Effector memory CD8-positive, alpha-beta T cell (primary cell): ENCODE measurements at regions not wholly inside any gene's neighbourhood (a gene's known extent, or its start where the extent isn't known, plus 50 kb on each side); places are given as distances from the start of the nearest gene placed in this dataset.
A peak's percentile ranks its signal among the peaks of the same experiment; 100 is the strongest.

Source experiments
- ATAC-seq: fragments of 150-1000 bp; cut with Tn5 transposase; replicated peaks from 2 replicates; pipeline ENCODE4 v1.10.0; 2021; ENCODE audit warnings: mild to moderate bottlenecking, moderate library complexity
- DNase-seq, 3 experiments: peaks; one replicate each; pipeline ENCODE4 v3.0.0; 2021
- H3K27ac Mint-ChIP-seq, 2 donors: one replicate each; pipeline ENCODE4 v1.8.0; 2022; ENCODE audit warnings: mild to moderate bottlenecking in 2 of 2, mixed read lengths in 2 of 2, moderate library complexity in 2 of 2
- H3K27me3 Mint-ChIP-seq, 2 donors: one replicate each; pipeline ENCODE4 v1.8.0; 2022; ENCODE audit warnings: mixed read lengths in 2 of 2
- H3K36me3 Mint-ChIP-seq: one replicate; pipeline ENCODE4 v1.8.0; 2022; ENCODE audit warnings: mild to moderate bottlenecking, moderate library complexity, mixed read lengths; ENCODE audit not compliant: insufficient read depth
- H3K4me1 Mint-ChIP-seq, 2 donors: one replicate each; pipeline ENCODE4 v1.8.0; 2022; ENCODE audit warnings: low read depth in 2 of 2, mixed read lengths in 2 of 2
- H3K4me3 Mint-ChIP-seq, 2 donors: one replicate each; pipeline ENCODE4 v1.8.0; 2022; ENCODE audit warnings: mild to moderate bottlenecking in 2 of 2, mixed read lengths in 2 of 2, moderate library complexity in 2 of 2
- H3K9me3 Mint-ChIP-seq, 2 donors: one replicate each; pipeline ENCODE4 v1.8.0; 2022; ENCODE audit warnings: mixed read lengths in 2 of 2

DNA sequence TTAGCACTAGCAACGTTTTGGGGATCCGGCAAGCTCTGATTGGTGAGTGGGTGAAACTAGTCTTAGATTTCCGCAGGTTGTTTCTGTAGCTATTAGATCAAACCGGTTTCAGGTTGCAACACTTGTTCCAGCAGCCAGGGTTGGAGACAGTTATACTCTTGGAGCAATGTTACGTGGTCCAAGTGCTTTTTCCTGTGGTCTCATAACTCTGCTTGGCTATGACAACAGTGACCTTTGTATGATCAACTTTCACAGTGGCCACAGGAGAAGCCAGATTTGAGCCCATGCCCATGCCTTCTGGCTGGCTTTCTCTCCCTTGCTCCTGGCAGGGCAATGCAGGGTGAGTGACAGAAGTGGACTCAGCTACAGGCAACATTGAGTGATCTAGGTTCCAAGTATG, 84.5 kb upstream of the TAF1B start:
- Mint-ChIP-seq H3K9me3 (no peaks in the 10 kb centered on the region), H3K27ac (no peak overlapping the region), H3K4me3 (no peak overlapping the region), H3K27me3 (no peaks in the 10 kb centered on the region), H3K4me1 (peaks cover 32 to 38% of the 10 kb centered on the region in 2 donors), H3K36me3 (peaks cover 7% of the 10 kb centered on the region)
- DNase-seq, result no peak
- no peak for ATAC-seq

- ATAC-seq (no peak), DNase-seq (no peak)
- H3K4me3 Mint-ChIP-seq, result no peak overlapping the region
- no peaks in the 10 kb centered on the region for H3K27me3 Mint-ChIP-seq
- H3K36me3 Mint-ChIP-seq, result peaks cover 3% of the 10 kb centered on the region
- peaks cover 28 to 29% of the 10 kb centered on the region in 2 donors for H3K4me1 Mint-ChIP-seq
- no peaks in the 10 kb centered on the region for H3K9me3 Mint-ChIP-seq
- peak overlapping the region; percentile 51 to 62 for H3K27ac Mint-ChIP-seq
Observed at GRCh38 chr2:9760069-9760901, 83.0 kb upstream of the TAF1B start.

GRCh38 chr2:9760902-9761228, 82.4 kb upstream of the TAF1B start:
- Mint-ChIP-seq H3K36me3 (peaks cover 3% of the 10 kb centered on the region), H3K9me3 (no peaks in the 10 kb centered on the region), H3K4me1 (peaks cover 26% of the 10 kb centered on the region in 2 donors), H3K27ac (peak overlapping the region; percentile 51 to 62), H3K4me3 (no peak overlapping the region), H3K27me3 (no peaks in the 10 kb centered on the region)
- ATAC-seq (no peak), DNase-seq (no peak)

DNA sequence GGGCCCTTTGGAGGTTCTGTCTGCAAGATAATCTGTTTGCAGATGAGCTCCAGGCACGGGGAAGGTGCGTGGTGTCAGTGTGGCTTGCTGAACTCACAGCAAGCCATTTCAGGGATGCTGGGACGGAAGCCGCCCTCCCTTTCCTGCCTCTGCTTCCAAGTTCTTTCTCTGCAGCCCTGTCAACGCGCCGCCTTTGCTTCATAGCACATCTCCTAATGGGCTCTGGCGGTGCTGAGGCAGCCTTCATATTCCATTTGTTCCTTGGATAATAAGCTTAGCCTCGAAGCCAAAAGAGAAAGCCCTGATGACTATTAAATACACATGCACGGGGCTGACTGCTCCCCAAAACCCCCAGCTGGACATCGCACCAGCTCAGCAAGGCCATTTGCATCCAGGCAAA, 81.7 kb upstream of the TAF1B start:
- Mint-ChIP-seq H3K27ac (no peak overlapping the region), H3K27me3 (no peaks in the 10 kb centered on the region), H3K4me3 (no peak overlapping the region), H3K4me1 (peaks cover 26% of the 10 kb centered on the region in 2 donors), H3K36me3 (peaks cover 3% of the 10 kb centered on the region), H3K9me3 (no peaks in the 10 kb centered on the region)
- DNase-seq (no peak), ATAC-seq (no peak)

GRCh38 chr2:9762164-9762563, 81.1 kb upstream of the TAF1B start:
- DNase-seq (no peak), ATAC-seq (no peak)
- H3K27me3 Mint-ChIP-seq, result no peaks in the 10 kb centered on the region
- H3K27ac Mint-ChIP-seq, result no peak overlapping the region
- no peak overlapping the region for H3K4me3 Mint-ChIP-seq
- H3K36me3 Mint-ChIP-seq, result peaks cover 3% of the 10 kb centered on the region
- no peaks in the 10 kb centered on the region for H3K9me3 Mint-ChIP-seq
- H3K4me1 Mint-ChIP-seq, result peaks cover 25% of the 10 kb centered on the region in 2 donors

GRCh38 chr2:9762941-9763340, 80.3 kb upstream of the TAF1B start:
- ATAC-seq, result no peak
- H3K4me1 Mint-ChIP-seq, result peaks cover 21 to 23% of the 10 kb centered on the region in 2 donors
- no peak overlapping the region for H3K27ac Mint-ChIP-seq
- H3K27me3 Mint-ChIP-seq, result no peaks in the 10 kb centered on the region
- H3K9me3 Mint-ChIP-seq, result no peaks in the 10 kb centered on the region
- DNase-seq, result no peak
- H3K36me3 Mint-ChIP-seq, result peaks cover 3% of the 10 kb centered on the region
- H3K4me3 Mint-ChIP-seq, result no peak overlapping the region

- Mint-ChIP-seq H3K4me1 (peaks cover 21 to 23% of the 10 kb centered on the region in 2 donors), H3K27me3 (no peaks in the 10 kb centered on the region), H3K9me3 (no peaks in the 10 kb centered on the region), H3K27ac (no peak overlapping the region), H3K36me3 (peaks cover 3% of the 10 kb centered on the region), H3K4me3 (no peak overlapping the region)
- ATAC-seq (no peak), DNase-seq (no peak)
Observed at GRCh38 chr2:9763356-9764152, 79.7 kb upstream of the TAF1B start.

DNA sequence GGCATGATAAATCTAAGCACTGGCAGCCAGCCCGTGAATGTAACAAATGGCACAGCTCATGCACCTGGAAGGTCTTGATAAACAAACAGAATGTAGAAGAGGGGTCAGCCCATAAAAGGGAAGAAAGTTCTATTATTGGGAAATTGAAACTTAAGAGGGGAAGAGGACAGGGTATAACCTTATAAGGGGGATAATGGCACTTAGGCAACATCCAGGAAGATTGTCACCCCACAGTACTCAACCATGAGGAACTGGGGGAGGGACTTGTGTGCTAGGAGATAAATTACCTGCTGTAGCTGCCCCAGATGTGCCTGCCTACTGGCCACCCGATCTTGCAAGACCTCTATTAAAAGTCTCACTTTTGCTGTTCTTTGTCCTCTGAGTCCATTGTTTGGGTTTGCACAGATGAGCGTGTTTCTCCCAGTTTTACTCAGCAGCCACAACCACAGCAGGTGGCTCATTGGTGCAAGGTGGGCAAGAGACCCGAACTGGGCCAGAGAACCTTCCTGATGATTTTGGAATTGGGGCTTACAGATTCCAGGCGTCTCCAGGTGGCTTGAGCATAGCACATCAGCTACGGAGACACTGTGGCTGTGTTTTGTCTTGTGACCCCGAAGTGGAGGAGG, 79.0 kb upstream of the TAF1B start:
- DNase-seq (no peak), ATAC-seq (no peak)
- no peak overlapping the region for H3K4me3 Mint-ChIP-seq
- H3K27me3 Mint-ChIP-seq, result no peaks in the 10 kb centered on the region
- H3K9me3 Mint-ChIP-seq, result no peaks in the 10 kb centered on the region
- H3K27ac Mint-ChIP-seq, result no peak overlapping the region
- peaks cover 26 to 28% of the 10 kb centered on the region in 2 donors for H3K4me1 Mint-ChIP-seq
- peaks cover 3% of the 10 kb centered on the region for H3K36me3 Mint-ChIP-seq

DNA sequence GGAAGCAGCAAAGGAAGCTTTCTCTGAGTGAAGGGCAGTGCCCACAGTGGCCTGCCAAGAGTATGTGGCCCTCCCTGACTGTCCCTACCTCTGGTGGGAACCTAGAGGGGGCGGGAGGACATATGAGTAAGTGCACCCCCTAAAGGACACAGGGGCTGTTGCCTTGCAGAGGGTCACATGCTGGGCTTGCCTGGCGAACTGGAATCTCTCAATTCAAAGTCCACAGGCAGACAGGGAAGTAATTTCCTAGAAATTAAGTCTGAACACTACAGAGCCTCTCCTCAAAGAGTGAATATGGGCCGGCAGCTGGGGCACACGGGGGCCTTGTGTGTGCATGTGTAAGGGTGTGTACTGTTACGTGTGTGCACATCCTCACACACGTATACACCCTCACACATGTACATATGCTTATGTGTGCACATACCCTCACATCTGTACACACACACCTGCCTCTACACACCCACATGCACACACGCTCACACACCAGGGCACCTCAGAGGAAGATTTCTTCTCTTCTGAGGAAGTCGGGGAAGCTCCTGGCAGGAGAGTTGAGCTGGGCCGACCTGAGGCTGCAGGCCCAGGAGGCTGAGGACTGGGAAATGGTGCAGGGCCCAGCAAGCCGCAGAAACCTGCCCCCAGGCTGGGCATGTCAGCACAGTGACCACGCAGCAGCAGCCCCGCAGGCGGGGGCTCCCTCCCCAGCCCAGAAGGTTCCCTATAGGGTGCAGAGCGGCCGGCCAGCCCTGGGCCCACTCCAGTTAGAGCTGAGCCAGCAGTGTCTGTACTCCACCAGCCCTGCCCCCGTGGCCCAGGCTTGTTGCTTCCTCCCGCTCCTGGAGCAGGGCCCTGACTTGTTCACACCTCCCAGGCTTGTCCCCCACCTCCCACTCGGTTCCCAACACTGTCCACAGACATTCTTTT, 77.4 kb upstream of the TAF1B start:
- H3K4me3 Mint-ChIP-seq, result no peak overlapping the region
- H3K9me3 Mint-ChIP-seq, result no peaks in the 10 kb centered on the region
- ATAC-seq (no peak), DNase-seq (no peak)
- H3K27ac Mint-ChIP-seq, result peak overlapping the region in 1 of 2 donors; percentile 17
- H3K4me1 Mint-ChIP-seq, result peaks cover 20 to 29% of the 10 kb centered on the region in 2 donors
- no peaks in the 10 kb centered on the region for H3K27me3 Mint-ChIP-seq
- peaks cover 3% of the 10 kb centered on the region for H3K36me3 Mint-ChIP-seq

GRCh38 chr2:9767656-9768281, 75.5 kb upstream of the TAF1B start:
- Mint-ChIP-seq H3K4me1 (peaks cover 14 to 27% of the 10 kb centered on the region in 2 donors), H3K27me3 (no peaks in the 10 kb centered on the region), H3K36me3 (peaks cover 3% of the 10 kb centered on the region), H3K9me3 (no peaks in the 10 kb centered on the region), H3K27ac (peak overlapping the region in 1 of 2 donors; percentile 41), H3K4me3 (no peak overlapping the region)
- ATAC-seq, result no peak
- no peak for DNase-seq

- H3K27ac Mint-ChIP-seq, result peak overlapping the region in 1 of 2 donors; percentile 41
Observed at GRCh38 chr2:9768388-9768787, 74.9 kb upstream of the TAF1B start.

DNA sequence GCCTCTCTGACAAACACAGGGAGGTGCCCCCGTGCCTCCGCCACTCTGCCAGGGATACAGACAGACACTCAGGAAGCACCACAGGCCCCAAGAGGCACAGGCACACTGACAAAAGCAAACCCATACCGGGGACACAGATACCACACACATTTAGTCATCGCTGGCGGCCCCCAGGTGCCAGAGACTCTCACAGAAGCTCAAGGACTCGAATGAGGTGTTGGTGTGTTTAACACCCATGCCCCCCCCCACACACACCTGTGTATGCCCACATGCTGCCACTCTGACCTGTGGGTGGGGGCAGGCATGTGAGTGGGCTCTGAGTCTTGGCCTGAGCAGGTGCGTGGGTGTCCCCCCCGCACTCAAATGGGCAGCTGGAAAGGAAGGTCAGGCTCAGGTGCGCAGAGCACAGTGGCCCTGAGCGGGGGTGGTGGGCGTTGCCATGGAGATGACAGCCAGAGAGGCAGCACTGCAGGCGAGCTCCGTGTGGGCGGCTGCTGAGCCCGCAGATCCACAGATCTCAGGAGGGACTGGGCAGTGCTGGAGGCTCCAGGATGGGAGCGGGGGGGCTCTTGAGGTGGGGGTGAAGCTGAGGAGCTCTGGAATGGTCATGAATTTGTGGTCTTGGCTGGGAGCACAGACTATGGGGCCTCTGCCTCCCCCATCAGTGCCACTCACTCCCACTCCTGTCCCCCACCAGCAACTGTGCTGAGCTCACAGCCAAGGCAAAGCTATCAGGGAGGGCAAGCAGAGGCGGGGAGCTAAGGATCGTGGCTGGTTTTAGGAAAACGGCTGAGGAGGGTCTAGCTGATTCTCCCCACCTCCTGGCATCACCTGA, 73.9 kb upstream of the TAF1B start:
- Mint-ChIP-seq H3K4me1 (peaks cover 14 to 26% of the 10 kb centered on the region in 2 donors), H3K4me3 (peak overlapping the region in 1 of 2 donors; percentile 55), H3K9me3 (no peaks in the 10 kb centered on the region), H3K27ac (peak overlapping the region in 1 of 2 donors; percentile 72), H3K36me3 (no peaks in the 10 kb centered on the region), H3K27me3 (no peaks in the 10 kb centered on the region)
- peak in 1 of 3 experiments; percentile 6 for DNase-seq
- peak; percentile 69 for ATAC-seq

More at GRCh38 chr2:9768388-9768787, 74.9 kb upstream of the TAF1B start:
- ATAC-seq, result no peak
- Mint-ChIP-seq H3K9me3 (no peaks in the 10 kb centered on the region), H3K4me1 (peaks cover 14 to 27% of the 10 kb centered on the region in 2 donors), H3K36me3 (peaks cover under 1% of the 10 kb centered on the region), H3K27me3 (no peaks in the 10 kb centered on the region), H3K4me3 (no peak overlapping the region)
- no peak for DNase-seq
